Activated T-cell treated with anti-CD3 and anti-CD28 coated beads, Interleukin-2, amount 50 U/mL, for 48 hours (primary cell): ENCODE measurements at regions not wholly inside any gene's neighbourhood (a gene's known extent, or its start where the extent isn't known, plus 50 kb on each side); places are given as distances from the start of the nearest gene placed in this dataset.
A peak's percentile ranks its signal among the peaks of the same experiment; 100 is the strongest.
"Not testable (repeated sequence)": the region's sequence is repeated elsewhere in the genome, so short reads cannot be mapped to it uniquely, and the experiment has no call there.

Source experiments
- DNase-seq, 2 experiments: peaks; one replicate each; pipeline ENCODE4 v3.0.0-alpha.2; 2020

DNA sequence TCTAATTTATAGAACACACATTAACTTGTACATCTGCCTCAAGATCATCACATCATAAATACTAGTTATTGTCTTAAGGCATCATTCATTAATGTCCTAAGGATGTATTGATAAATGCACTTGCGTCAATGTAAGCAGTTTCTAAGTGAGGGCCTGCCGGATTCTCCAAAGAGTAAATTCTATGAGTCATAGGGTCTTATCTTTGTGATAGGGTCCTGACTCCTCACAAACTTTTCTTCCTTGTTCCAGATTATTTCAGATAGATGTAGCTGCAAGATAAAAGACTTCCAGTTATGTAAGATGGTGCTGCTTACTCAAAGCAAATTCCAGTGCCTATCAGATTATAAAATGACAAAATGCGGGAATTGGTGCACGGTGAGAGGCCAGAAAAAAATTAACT, 315.0 kb upstream of the SLC39A10 start:
- no peak for DNase-seq

DNA sequence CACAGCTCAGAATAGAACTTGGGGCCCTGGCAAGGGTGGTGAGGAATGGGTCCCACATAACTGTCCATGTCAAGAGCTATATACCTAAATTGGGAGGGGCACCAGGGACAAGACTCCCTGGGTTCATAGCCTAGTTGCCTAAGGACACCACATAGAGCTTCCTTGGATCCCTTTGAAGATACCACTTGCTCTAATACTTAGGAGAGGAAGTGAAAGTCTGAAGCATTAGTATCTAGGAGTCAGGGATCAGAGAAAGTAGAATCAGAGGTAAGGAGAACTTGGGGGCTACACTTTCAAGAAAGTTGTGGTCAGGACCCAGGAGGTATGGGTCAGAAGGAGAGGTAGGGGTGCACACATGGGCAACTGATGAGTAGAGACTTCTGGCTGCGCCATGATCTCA, 318.2 kb upstream of the SLC39A10 start:
- DNase-seq, result no peak

DNA sequence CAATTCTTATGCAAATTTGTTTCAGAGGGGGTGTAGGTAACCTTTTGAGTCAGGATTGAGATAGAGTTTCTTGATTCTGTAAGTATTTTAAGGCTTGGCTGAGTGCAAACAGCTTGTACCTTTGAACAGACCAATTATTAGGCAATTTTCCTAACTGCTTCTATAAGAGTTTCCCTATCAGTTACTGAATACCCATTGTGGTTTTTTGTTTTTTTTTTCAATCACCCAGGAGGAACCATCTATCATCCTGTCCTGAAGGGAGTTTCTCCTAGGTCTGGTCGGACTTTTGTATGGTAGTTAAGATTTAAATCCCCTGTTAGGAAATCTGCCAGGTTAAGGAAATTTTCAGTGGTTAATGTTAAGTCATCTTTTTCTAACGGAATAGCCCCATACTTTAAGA, 319.4 kb upstream of the SLC39A10 start:
- no peak for DNase-seq

DNA sequence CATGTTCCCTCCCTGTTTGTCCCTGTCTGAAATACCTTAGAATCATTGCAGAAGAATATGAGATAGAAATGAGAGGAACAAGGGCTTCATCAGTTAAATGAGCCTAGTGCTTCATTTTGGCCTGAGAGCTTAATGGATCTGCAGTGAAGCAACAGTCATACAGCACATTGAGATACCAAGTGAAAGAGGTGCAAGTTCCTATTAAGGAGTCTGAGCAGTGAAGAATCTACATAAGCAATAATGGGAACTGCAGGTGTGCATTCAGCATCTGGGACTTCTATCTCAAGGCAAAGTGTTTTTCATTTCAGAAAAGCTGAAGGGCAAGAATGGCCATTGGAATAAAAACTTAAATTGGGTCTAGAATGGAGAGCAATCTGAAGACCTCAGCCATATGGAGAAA, 323.2 kb upstream of the SLC39A10 start:
- no peak for DNase-seq

DNA sequence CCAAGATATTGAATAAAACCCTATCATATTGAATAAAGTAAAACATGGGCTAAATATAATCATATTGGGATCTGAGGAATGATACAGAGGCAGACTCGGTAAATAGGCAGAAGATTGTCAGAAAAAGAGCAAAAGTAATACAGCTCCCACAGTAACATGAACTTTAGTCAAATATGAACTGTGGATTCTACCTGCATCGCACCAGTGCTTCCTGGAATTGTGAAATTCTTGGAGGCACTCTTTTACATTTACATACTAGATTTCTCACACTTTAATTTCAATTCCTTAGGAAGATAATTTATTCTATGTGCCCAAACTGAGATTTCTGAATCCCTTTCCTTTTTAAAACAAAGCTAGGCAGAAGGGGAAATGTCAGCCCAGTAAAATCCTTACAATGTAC, 325.1 kb upstream of the SLC39A10 start:
- no peak for DNase-seq

DNA sequence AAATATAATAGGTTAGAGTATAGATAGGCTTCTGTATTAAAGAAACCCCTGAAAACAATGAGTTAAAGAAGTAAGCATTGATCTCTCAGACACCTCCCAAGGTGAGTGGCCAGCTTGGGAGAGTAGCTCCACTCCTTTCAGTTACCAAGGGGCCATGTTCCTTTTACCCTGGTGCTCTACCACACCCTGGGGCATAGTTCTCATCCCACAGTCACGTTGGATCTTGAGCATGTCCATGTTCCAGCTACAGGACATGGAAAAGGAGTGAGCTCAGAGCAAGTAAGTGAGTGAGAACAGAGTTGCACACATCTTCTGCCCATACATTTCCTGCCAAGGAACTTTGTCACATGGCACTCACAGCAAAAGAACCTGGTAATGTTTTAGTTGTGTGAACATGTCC, 325.9 kb upstream of the SLC39A10 start:
- no peak for DNase-seq

DNA sequence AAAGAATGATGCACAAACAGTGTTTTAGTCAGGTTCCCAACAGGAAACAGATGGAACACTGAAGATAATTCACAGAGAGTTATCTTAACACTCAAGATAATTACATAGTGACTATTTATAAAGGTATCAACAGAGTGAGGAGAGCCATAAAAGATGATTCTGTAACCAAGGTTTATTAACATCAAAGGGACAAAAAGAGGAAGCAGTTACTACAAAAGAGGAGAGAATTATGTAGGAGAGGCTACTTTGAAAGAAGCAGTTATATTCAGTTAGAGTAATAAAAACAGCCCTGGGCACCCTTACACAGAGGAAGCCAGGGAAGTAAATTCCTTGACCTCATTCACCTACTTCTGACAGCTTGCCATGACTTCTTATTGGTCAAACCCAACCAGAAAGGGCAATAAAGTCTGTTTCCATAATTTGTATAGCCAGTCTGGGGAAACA, 326.5 kb upstream of the SLC39A10 start:
- DNase-seq, result no peak

DNA sequence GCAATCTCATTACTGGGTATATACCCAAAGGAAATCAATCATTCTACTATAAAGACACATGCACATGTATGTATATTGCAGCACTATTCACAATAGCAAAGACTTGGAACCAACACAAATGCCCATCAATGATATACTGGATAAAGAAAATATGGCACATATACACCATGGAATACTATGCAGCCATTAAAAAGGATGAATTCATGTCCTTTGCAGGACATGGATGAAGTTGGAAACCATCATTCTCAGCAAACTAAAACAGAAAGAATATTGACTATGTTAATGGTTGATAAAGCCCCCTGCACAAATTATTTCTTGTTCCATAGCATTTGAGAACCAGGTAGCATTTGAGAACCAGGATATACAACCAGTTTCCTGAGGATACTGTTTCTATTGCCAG, 327.2 kb upstream of the SLC39A10 start:
- not testable (repeated sequence) for DNase-seq

DNA sequence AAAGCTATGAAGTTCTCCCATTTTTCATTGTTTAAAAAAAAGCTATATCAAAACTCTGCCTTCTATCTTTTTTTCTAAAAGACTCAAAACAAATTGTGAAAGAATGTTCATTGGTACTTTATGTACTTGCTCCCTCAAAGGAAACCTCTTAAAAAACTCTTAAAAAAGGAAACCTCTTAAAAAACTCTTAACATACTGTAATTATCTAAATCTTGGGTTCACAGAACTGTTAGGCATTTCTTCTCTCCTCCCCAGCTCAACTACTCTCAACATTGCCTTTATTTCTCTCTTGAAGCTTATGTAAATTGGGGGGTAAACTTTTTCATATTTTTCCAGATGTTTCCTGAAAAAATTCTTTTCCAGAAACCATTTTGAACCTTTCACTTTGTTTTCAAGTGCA, 330.5 kb upstream of the SLC39A10 start:
- no peak for DNase-seq

DNA sequence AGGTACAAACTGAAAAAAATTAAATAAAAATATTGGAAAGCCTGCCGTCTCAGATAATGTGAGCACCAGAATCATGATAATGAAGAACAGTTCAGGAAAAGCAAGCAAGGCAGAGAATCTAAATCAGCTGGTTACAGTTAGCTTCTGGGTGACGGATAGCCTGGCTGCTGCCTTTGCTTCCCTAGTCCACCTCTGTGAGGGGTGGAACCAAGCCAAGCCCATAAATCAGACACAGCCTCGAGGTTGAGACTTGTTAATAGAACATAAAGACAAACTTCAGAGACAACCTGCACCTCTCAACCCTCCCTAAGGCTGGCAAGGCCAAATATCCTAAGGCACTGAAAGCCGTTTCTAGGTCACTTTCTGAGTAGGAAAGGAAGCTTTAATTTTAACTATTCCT, 334.7 kb upstream of the SLC39A10 start:
- no peak for DNase-seq

DNA sequence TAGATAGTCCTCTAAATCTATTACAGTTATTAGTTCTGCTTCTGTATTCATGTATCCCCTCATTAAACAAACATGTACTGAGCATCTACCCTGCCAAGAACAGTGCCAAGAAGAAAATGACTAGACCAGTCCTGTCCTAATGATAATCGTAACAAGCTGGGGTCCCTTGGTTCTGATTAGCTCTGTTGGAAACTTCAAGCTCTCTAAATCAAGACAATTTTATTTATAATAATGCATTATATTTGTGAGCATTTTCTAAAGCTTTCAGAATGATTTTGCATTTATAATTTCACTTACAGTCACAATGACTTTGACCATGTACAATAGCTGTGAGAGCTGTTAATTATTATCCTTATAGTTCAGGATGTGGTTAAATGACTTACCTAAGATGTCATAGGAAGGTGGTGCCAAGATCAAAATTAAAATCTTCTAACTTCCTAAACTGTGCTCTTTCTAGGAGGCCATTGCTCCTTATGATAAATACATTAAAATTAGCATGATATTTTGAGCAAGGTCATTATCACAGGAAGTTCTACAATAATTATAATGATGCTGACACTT, 336.5 kb upstream of the SLC39A10 start:
- DNase-seq, result no peak

DNA sequence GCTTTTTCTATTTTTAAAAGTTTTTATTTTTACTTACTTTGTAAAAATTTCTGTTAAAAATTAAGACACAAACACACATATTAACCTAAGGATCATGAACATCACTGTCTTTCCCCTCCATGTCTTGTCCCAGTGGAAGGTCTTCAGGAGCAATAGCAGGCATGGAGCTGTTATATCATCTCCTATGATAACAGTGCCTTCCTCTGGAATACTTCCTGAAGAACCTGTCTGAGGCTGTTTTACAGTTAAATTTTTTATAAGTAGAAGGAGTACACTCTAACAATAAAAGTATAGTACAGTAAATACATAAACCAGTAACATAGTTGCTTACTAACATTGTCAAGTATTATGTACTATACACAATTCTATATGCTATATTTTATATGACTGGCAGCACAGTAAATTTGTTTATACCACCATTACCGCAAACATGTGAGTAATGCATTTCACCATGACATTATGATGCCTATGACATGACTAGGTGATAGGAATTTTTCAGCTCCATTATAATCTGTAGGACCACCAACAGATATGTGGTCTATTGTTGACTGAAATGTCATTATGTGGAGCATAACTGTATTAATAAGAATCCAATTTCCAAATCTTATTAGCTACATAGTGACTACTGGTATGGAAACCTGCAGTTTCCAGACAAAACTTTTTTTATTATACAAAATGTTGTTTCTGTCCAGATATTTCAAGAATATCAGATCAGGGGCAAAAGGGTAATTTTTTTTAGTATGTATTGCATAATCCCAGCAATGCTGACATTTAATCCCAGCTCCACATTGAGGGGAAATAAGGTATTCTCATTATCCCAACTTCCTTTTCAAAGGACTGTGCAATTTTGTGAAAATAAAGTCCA, 337.2 kb upstream of the SLC39A10 start:
- no peak for DNase-seq

DNA sequence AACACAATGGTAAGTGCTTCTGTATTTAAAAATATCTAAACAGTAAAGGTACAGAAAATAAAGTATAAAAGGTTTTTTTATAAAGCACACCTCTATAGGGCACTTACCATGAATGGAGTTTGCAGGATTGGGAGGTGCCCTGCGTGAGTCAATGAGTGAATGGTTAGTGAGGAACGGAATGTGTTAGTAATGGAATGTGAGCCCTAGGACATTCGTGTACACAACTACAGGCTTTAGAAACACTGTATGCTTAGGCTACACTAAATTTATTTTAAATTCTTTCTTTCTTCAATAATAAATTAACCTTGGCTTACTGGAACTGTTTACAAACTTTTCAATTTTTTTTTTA, 337.9 kb upstream of the SLC39A10 start:
- no peak for DNase-seq

DNA sequence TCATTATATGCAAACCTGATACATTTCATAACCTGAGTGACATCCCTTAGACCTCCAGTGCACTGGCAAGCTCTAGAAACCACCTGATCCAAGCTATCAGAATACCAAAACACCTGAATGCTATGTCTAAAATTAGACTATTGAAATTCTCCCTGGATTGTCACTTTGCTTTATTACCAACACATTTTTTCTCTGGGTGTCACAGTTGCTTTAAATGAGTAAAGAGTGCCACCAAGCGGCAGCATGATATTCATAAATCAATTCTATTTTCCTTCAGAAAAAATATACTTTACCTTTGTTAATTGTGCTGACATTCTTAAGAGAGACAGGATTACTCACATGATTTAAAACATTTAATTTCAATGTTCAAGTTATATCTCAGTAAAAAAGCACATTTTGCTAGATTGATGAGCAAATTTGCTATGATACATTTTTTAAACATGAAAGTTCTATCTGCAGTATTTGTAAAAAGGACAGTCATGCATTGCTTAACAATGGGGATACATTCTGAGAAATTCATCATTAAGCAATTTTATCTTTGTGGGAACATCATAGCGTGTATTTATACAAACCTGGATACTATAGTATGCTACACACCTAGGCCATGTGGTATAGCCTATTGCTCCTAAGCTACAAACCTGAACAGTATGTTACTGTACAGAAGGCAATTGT, 338.4 kb upstream of the SLC39A10 start:
- peak; percentile 29 to 33 for DNase-seq

DNA sequence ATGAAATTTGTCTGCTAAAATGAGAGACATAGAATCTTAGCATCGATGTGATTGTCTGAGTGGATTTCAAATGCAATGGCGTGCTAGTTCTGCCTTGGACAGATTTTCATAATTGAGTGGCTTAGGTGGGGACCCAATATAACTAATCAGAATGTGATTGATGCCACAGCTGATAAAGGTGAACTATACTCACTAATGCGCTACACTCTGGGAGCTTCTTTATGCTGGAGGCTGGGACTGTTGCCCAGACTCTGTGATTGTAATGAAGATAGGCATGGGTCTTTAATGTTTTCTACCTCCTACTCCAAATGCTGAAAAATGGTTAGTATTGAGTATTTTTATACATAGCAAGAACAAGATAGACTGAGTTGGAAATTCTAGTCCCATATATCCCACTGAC, 339.5 kb upstream of the SLC39A10 start:
- no peak for DNase-seq

DNA sequence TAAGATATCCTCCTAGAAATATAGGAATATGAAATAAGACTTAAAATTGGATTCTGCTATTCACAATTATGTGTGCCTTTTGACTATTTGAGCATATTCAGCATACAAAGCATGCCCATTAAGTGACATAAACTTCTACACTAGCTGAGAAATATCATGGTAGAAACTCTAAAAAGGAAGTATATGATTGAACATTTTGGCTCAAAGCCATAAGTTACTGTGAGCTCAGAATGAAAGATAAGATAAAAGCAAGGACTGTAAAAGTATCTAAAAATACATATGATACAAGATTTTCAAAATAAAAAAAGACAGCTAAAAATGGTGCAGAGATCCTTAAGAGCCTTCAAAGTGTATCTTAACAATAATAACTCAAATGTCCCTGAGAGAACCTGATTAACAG, 340.5 kb upstream of the SLC39A10 start:
- DNase-seq, result no peak

DNA sequence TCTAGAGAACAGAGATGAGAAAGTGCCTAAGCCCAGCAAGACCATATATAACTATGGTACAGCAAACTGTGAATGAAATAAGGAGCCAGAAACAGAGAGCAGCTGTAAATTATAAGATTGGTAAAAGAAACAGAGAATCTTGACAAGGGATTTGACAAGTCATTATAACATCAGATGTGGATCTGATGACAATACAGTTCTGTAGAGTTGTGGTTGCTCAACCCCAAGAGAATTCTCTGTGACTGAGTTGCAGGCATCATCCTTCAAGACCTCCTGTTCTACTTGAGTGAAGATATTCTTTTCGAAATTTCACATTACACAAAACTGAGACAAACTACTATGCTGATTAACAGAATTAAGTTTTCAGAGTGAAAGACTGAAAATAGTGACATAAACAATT, 343.1 kb upstream of the SLC39A10 start:
- DNase-seq, result no peak

DNA sequence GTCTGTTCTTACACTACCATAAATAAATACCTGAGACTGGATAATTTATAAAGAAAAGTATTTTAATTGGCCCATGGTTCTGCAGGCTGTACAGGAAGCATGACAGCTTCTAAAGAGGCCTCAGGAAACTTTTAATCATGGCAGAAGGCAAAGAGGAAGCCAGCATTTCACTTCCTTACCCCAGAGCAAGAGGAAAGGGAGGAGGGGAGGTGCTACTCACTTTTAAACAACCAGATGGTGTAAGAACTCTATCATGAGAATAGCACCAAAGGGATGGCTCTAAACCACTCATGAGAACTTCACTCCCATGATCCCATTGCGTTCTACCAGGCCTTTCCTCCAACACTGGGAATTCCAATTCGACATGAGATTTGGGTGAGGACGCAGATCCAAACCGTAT, 344.4 kb upstream of the SLC39A10 start:
- DNase-seq, result no peak

DNA sequence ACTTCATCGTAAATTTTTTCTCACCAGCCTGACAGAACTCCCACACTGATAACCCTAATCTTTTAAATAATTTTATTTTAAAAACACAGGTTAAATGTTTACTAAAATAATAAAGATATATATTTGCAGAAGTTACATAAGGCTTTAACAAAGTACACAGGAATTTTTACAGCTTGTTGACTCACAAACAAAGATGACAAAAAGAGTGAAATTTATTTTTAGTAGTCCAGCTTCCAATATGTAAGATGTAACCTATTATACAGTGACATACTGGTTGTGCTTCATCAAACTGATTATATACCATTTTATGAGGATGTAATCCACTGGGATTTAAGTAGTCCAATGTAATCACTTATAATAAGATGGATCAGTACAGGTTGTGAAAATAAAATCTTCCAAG, 348.9 kb upstream of the SLC39A10 start:
- DNase-seq, result no peak

DNA sequence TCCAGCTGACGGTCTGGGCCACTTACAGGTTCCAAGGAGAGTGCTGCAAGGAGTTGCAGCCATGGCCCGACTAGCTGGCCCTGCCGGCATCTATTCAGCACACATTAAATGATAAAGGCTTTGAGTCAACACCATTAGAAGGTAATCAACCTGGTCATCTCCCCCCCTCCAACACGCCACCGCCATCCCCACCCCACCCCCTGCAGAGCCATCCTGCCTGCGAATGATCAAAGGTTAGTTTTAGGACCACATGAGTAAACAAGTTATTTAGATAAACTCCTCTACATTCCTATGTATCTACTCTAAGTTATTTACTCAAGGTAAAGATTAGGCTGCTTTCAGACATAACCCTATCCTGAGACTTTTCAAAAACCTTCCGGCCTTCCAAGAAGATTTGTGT, 349.3 kb upstream of the SLC39A10 start:
- DNase-seq, result no peak

DNA sequence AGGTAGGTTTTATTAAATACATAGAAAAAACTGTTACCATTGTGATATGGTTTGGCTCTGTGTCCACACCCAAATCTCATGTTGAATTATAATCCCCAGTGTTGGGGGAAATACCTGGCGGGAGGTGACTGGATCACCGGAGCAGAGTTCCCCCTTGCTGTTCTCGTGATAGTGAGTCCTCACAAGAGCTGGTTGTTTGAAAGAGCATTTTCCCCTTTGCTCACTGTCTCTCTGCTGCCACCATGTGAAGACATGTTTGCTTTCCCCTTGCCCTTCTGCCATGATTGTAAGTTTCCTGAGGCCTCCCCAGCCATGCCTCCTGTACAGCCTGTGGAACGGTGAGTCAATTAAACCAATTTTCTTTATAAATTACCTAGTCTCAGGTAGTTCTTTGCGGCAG, 352.7 kb upstream of the SLC39A10 start:
- DNase-seq, result no peak

DNA sequence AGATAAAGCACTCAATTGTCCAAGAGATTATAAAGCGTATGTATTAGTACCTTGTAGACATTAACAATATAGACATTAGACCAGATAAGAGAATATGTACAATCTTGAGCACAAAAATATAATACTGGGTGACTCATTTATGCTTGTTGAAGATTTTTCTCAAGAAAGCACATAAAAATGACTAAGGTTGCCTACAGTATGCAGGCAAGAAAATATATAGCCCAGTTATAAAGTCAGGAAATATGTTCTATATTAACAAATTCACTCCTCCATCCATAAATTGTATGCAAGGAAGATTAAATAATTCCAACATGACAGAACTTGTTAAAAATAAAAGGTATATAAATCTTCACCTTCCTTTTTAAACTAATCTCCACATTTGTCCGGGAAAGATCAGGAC, 356.4 kb upstream of the SLC39A10 start:
- DNase-seq, result no peak

DNA sequence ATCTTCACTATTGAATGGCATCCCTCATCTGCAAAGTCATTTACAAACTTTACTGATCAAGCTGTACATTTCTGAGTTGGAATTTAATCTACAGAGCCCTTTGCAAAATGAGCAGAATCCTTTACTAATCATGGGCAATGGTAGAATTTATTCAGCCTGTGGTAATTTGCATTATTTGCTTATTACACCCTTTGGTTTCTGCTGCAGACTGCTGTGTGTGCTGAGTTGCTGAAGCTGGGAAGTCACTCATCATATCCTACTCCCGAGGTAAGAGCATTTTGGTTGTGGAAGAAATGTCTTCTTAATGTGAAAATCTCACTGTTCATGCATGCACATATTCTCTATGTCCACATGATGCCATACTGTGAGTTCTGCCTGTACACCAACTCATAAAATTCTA, 357.4 kb upstream of the SLC39A10 start:
- no peak for DNase-seq

DNA sequence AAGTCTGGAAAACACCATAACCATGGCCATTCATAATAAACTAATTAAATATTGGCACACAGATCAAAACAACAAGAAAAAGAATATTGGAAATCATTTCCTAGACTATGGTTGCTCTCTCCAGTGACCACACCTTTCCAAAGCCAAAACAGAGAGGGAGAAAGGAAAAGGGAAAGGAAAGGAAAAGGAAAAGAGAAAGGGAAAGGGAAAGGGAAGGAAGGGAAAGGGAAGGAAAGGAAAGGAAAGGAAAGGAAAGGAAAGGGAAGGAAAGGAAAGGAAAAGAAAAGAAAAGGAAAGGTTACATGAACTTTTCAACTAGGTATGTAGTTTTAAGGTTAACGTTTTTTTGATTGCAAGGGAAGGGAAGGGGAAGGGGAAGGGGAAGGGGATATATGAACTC, 360.5 kb upstream of the SLC39A10 start:
- DNase-seq, result no peak
